ENCODE measurements at regions not wholly inside any gene's neighbourhood (a gene's known extent, or its start where the extent isn't known, plus 50 kb on each side); places are given as distances from the start of the nearest gene placed in this dataset.
"Not testable (repeated sequence)": the region's sequence is repeated elsewhere in the genome, so short reads cannot be mapped to it uniquely, and the experiment has no call there.

- DNase-seq, result no peak
These were observed 51.2 kb upstream of the SEC16B start for GRCh38 chr1:178020968-178021640.

GRCh38 chr1:178021950-178022349 lies 52.1 kb upstream of the SEC16B start:
- no peak for DNase-seq

GRCh38 chr1:178023181-178023618 lies 53.3 kb upstream of the SEC16B start:
- DNase-seq, result no peak

GRCh38 chr1:178024504-178024903 lies 54.6 kb upstream of the SEC16B start:
- DNase-seq, result no peak

- peak; percentile 76 for DNase-seq
These were observed 55.9 kb upstream of the SEC16B start for GRCh38 chr1:178025613-178026356.

GRCh38 chr1:178028841-178029481 lies 59.1 kb upstream of the SEC16B start:
- DNase-seq, result no peak

GRCh38 chr1:178030467-178030866 lies 60.6 kb upstream of the SEC16B start:
- DNase-seq, result no peak

GRCh38 chr1:178031856-178032320 lies 62.0 kb upstream of the RASAL2 start:
- DNase-seq, result peak; percentile 76

- DNase-seq, result no peak
These were observed 60.9 kb upstream of the RASAL2 start for GRCh38 chr1:178033019-178033418.

- DNase-seq, result no peak
These were observed 59.2 kb upstream of the RASAL2 start for GRCh38 chr1:178034676-178035075.

GRCh38 chr1:178036090-178036489 lies 57.8 kb upstream of the RASAL2 start:
- DNase-seq, result no peak

GRCh38 chr1:178037510-178038253 lies 56.2 kb upstream of the RASAL2 start:
- no peak for DNase-seq

GRCh38 chr1:178038372-178038771 lies 55.5 kb upstream of the RASAL2 start:
- no peak for DNase-seq

- no peak for DNase-seq
These were observed 54.0 kb upstream of the RASAL2 start for GRCh38 chr1:178039891-178040290.

- DNase-seq, result not testable (repeated sequence)
These were observed 50.0 kb upstream of the RASAL2 start for GRCh38 chr1:178043940-178044339.
